ENCODE measurements at regions not wholly inside any gene's neighbourhood (a gene's known extent, or its start where the extent isn't known, plus 50 kb on each side); places are given as distances from the start of the nearest gene placed in this dataset.

DNA sequence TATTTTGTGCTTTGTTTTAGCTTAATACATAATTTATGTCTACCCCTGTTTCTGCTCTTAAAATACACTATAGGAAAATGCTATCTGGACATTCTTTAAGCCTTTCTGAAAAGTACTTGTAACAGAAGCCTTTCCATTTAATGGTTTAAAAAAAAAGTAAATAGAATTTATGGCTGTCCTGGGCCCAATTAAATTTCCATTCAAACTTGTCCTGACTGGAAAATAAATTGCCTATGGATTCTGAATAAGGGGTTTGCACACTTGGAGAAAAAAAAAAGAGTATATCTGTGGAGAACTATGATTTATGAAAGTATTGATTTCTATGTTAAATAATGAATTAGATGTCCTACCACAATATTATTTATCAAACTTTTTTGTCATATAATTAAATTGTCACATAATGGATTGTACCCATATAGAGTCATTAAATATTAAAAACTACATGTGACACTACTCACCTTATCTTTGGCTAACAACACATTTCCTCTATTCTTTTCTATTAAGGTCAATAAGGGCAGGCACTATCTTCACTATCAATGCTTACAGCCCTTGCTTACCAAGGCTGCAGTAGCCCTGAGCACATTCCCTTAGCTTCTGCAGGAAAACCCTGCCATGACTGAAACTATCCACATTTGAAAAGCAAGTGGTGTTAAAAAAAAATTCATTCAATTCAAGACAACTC, 396.1 kb upstream of the ROBO2 start:
- TF ChIP-seq, protein P1, sequence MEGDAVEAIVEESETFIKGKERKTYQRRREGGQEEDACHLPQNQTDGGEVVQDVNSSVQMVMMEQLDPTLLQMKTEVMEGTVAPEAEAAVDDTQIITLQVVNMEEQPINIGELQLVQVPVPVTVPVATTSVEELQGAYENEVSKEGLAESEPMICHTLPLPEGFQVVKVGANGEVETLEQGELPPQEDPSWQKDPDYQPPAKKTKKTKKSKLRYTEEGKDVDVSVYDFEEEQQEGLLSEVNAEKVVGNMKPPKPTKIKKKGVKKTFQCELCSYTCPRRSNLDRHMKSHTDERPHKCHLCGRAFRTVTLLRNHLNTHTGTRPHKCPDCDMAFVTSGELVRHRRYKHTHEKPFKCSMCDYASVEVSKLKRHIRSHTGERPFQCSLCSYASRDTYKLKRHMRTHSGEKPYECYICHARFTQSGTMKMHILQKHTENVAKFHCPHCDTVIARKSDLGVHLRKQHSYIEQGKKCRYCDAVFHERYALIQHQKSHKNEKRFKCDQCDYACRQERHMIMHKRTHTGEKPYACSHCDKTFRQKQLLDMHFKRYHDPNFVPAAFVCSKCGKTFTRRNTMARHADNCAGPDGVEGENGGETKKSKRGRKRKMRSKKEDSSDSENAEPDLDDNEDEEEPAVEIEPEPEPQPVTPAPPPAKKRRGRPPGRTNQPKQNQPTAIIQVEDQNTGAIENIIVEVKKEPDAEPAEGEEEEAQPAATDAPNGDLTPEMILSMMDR (IDR thresholded peaks at IDR 0.05; ENCODE audit: low read depth, low read length) = no peak
- in situ Hi-C loops (cut with HindIII; ENCODE audit: low sequenced_read_pairs) = no loop called here
- H3K4me3 ChIP-seq (ENCODE audit: low read depth, low read length) = no peak overlapping the region
- no peak for DNase-seq (ENCODE audit: low read depth, low spot score)

DNA sequence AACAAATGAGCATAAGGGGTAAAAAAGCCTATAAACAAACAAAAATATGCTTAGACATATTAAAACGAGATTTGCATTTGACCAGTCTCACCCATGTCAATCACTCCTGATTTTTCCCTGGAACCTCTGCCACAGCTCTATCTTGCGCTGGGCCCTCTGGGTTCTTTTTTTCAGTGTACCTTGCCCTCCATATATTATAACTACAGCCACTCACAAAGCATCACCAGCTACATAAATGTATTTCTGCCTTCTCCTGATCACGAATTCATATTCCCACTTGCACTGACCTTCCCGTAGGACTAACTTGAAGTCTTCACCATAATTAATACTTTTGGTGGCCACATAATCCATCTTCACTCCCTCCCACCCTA, 395.6 kb upstream of the ROBO2 start:
- no peak overlapping the region for H3K4me3 ChIP-seq (ENCODE audit: low read depth, low read length)
- in situ Hi-C loops (cut with HindIII; ENCODE audit: low sequenced_read_pairs) = no loop called here
- no peak for DNase-seq (ENCODE audit: low read depth, low spot score)
- TF ChIP-seq, protein P1 (IDR thresholded peaks at IDR 0.05; ENCODE audit: low read depth, low read length) = no peak

DNA sequence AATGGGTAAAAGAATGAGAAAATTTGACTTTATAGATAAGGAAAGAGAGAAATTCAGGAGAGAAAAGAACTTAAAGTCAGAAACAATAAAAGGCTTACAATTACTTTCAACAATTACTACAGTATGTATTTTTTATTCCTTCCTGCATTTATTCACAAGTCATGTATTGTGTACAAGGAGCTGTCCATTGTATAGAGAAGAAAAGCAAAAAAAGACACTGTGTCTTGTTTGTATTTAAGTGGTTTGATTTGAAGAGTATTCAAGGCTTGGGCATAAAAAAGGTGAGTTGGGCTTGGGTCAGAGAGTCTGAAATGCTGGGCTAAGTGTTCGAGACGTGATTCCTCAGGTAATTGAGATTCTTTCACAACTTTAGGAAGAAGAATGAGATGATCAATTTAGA, 394.2 kb upstream of the ROBO2 start:
- in situ Hi-C loops (cut with HindIII; ENCODE audit: low sequenced_read_pairs) = no loop called here
- H3K4me3 ChIP-seq (ENCODE audit: low read depth, low read length) = no peak overlapping the region
- DNase-seq (ENCODE audit: low read depth, low spot score) = no peak
- TF ChIP-seq, protein P1 (IDR thresholded peaks at IDR 0.05; ENCODE audit: low read depth, low read length) = no peak

DNA sequence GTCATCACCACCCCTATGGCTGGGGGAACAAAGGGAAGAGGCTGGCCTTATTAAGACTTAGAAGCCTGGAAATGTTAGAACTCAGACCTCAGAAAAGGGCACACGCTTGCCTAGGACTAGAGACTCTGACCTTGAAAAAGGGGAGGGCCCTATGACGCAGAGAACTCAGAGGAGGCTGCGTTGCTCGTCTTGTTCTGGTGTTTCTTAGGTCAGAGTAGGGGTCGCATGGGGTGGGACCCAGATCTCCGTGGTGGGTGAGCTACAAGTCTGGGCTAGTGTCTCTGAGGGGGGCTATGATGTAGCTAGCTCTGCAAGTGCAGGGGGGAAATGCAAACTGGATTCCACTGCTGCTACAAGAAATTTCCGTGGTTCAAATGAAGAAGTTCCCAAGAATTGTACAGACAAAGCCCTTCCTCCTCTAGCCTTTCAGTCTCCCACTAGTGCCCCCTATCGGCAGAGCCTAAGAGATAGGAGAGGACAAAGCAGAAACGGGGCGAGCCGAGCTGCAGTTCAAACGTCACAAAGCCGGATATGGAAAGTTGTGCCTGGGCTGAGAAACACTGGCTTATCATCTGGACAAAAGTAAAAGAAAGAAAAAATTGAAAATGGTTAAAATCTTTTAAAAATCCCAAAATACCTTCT, 392.9 kb upstream of the ROBO2 start:
- TF ChIP-seq, protein P1 (IDR thresholded peaks at IDR 0.05; ENCODE audit: low read depth, low read length) = no peak
- DNase-seq (ENCODE audit: low read depth, low spot score) = no peak
- H3K4me3 ChIP-seq (ENCODE audit: low read depth, low read length) = no peak overlapping the region
- in situ Hi-C loops (cut with HindIII; ENCODE audit: low sequenced_read_pairs) = no loop called here

DNA sequence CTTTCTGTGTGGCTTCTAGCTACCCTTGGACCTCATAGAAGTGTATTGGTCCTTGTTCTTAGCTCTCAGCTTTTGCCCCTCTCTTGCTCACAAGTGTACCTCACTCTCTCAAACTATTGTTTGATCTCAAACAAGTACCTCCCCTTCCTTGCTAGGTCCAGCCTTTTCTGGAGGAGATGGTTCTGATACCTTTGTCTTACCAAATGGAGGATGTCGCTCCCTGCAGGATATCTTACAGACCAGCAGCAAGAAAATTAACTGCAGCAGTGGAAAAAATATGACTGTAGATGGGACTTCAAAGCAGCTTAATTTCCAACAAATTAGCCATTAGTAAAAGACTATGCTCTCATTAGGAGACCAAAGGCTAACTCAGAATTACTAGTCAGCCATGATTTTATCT, 388.1 kb upstream of the ROBO2 start:
- in situ Hi-C loops (cut with HindIII; ENCODE audit: low sequenced_read_pairs) = no loop called here
- TF ChIP-seq, protein P1 (IDR thresholded peaks at IDR 0.05; ENCODE audit: low read depth, low read length) = no peak
- DNase-seq (ENCODE audit: low read depth, low spot score) = no peak
- no peak overlapping the region for H3K4me3 ChIP-seq (ENCODE audit: low read depth, low read length)

DNA sequence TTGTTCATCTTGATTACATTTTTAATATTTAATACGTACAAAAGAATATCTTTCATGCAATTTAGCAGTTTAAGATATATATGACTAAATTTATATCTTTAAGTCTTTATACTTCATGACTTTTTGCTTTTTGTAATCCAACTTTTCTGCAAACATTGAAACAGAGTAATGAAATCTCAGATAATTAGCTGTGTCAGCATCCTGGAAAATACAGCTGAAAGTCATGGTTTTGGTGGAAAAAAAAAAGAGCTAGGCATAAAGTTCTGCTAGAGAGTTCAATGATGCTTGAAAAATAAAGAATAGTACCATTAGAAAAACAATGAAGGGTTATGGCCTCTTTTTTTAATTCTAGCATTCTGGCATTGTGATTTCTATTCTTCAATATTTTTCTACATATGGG, 387.4 kb upstream of the ROBO2 start:
- TF ChIP-seq, protein P1 (IDR thresholded peaks at IDR 0.05; ENCODE audit: low read depth, low read length) = no peak
- no peak overlapping the region for H3K4me3 ChIP-seq (ENCODE audit: low read depth, low read length)
- in situ Hi-C loops (cut with HindIII; ENCODE audit: low sequenced_read_pairs) = no loop called here
- no peak for DNase-seq (ENCODE audit: low read depth, low spot score)
